Cerebellar cortex (tissue), 1 donor: ENCODE measurements at regions not wholly inside any gene's neighbourhood (a gene's known extent, or its start where the extent isn't known, plus 50 kb on each side); places are given as distances from the start of the nearest gene placed in this dataset.
"Not testable (repeated sequence)": the region's sequence is repeated elsewhere in the genome, so short reads cannot be mapped to it uniquely, and the experiment has no call there.

Source experiments
- DNase-seq: peaks from one replicate; pipeline ENCODE4 v3.0.0-alpha.2; 2015; ENCODE audit warnings: low spot score

- DNase-seq, result no peak
Measured at GRCh38 chr1:90348934-90349333, 354.0 kb downstream of the ZNF326 start.

GRCh38 chr1:90348459-90348858, 353.5 kb downstream of the ZNF326 start:
- not testable (repeated sequence) for DNase-seq

GRCh38 chr1:90347366-90347765, 352.5 kb downstream of the ZNF326 start:
- no peak for DNase-seq

GRCh38 chr1:90346757-90347156, 351.8 kb downstream of the ZNF326 start:
- DNase-seq, result no peak

- no peak for DNase-seq
Measured at GRCh38 chr1:90346349-90346748, 351.4 kb downstream of the ZNF326 start.

GRCh38 chr1:90344963-90345730, 350.2 kb downstream of the ZNF326 start:
- DNase-seq, result no peak

GRCh38 chr1:90341516-90341915, 346.6 kb downstream of the ZNF326 start:
- DNase-seq, result no peak

GRCh38 chr1:90340606-90341005, 345.7 kb downstream of the ZNF326 start:
- no peak for DNase-seq

- DNase-seq, result no peak
Measured at GRCh38 chr1:90339811-90340210, 344.9 kb downstream of the ZNF326 start.

GRCh38 chr1:90336552-90337324, 341.8 kb downstream of the ZNF326 start:
- no peak for DNase-seq

GRCh38 chr1:90335558-90335957, 340.6 kb downstream of the ZNF326 start:
- DNase-seq, result no peak

GRCh38 chr1:90334137-90334536, 339.2 kb downstream of the ZNF326 start:
- DNase-seq, result no peak

- no peak for DNase-seq
Measured at GRCh38 chr1:90325168-90325567, 330.3 kb downstream of the ZNF326 start.

GRCh38 chr1:90322186-90322585, 327.3 kb downstream of the ZNF326 start:
- DNase-seq, result no peak

GRCh38 chr1:90319918-90320317, 325.0 kb downstream of the ZNF326 start:
- DNase-seq, result no peak

GRCh38 chr1:90318431-90318830, 323.5 kb downstream of the ZNF326 start:
- no peak for DNase-seq

- DNase-seq, result no peak
Measured at GRCh38 chr1:90317628-90318027, 322.7 kb downstream of the ZNF326 start.

GRCh38 chr1:90314533-90314932, 319.6 kb downstream of the ZNF326 start:
- DNase-seq, result no peak

GRCh38 chr1:90313778-90314177, 318.9 kb downstream of the ZNF326 start:
- peak; percentile 9 for DNase-seq

GRCh38 chr1:90309806-90310205, 314.9 kb downstream of the ZNF326 start:
- no peak for DNase-seq

GRCh38 chr1:90308421-90308820, 313.5 kb downstream of the ZNF326 start:
- DNase-seq, result no peak

- no peak for DNase-seq
Measured at GRCh38 chr1:90305577-90305976, 310.7 kb downstream of the ZNF326 start.

- DNase-seq, result no peak
Measured at GRCh38 chr1:90296327-90296726, 301.4 kb downstream of the ZNF326 start.
